PFSK-1 (cell line): ENCODE measurements at regions not wholly inside any gene's neighbourhood (a gene's known extent, or its start where the extent isn't known, plus 50 kb on each side); places are given as distances from the start of the nearest gene placed in this dataset.

ENCODE experiments used
- FOXP2 ChIP-seq: optimal IDR thresholded peaks from 2 replicates; pipeline ENCODE3; 2011; ENCODE audit warnings: borderline replicate concordance, control low read depth, inconsistent platforms; ENCODE audit not compliant: insufficient read depth; ENCODE audit errors: extremely low read length, extremely low read depth
- POLR2AphosphoS5 ChIP-seq: IDR thresholded peaks from 2 replicates; pipeline ENCODE4 v1.6.1; 2012; ENCODE audit warnings: low read depth, mild to moderate bottlenecking, control low read depth, low read length, moderate library complexity
- SIN3A ChIP-seq: IDR thresholded peaks from 2 replicates; pipeline ENCODE4 v1.6.1; 2012; ENCODE audit warnings: mild to moderate bottlenecking, low read length, moderate library complexity, borderline replicate concordance; ENCODE audit not compliant: insufficient read depth
- TAF1 ChIP-seq: IDR thresholded peaks from 2 replicates; pipeline ENCODE4 v1.6.1; 2012; ENCODE audit warnings: low read length, control low read depth, borderline replicate concordance; ENCODE audit not compliant: insufficient read depth
- TF ChIP-seq, protein P1 (sequence below), 2 experiments: IDR thresholded peaks; 2 replicates each; pipeline versions ENCODE4 v1.6.1 to v1.8.0; 2011 to 2012; ENCODE audit warnings: low read depth in 2 of 2, low read length in 2 of 2, control low read depth in 1 of 2, inconsistent platforms in 1 of 2, mild to moderate bottlenecking in 1 of 2, moderate library complexity in 1 of 2; ENCODE audit not compliant: insufficient read depth in 1 of 2

DNA sequence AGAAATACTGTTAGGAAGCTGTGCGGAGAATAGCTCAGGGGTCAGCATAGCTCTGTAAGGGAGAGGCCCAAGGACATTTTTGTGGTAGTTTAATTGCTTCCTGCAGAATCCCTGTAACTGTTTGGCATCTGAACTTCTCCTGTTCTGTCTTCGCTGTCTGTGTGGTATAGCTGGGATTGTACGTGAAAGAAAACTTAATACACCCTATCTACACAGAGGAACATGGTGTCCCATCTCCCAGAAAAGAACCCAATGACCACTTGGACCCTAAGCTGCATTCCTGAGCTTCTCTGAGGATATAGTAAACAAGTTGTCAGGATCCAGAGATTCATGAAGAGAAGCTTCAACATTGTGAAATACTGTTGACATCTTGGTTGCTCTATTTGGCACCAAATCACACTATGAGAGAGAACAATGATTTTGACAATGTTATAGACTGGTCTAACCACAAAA, 81.3 kb downstream of the CDC42EP3 start:
- TF ChIP-seq SIN3A (no peak), TAF1 (no peak), FOXP2 (no peak), POLR2AphosphoS5 (no peak)
- TF ChIP-seq, protein P1, sequence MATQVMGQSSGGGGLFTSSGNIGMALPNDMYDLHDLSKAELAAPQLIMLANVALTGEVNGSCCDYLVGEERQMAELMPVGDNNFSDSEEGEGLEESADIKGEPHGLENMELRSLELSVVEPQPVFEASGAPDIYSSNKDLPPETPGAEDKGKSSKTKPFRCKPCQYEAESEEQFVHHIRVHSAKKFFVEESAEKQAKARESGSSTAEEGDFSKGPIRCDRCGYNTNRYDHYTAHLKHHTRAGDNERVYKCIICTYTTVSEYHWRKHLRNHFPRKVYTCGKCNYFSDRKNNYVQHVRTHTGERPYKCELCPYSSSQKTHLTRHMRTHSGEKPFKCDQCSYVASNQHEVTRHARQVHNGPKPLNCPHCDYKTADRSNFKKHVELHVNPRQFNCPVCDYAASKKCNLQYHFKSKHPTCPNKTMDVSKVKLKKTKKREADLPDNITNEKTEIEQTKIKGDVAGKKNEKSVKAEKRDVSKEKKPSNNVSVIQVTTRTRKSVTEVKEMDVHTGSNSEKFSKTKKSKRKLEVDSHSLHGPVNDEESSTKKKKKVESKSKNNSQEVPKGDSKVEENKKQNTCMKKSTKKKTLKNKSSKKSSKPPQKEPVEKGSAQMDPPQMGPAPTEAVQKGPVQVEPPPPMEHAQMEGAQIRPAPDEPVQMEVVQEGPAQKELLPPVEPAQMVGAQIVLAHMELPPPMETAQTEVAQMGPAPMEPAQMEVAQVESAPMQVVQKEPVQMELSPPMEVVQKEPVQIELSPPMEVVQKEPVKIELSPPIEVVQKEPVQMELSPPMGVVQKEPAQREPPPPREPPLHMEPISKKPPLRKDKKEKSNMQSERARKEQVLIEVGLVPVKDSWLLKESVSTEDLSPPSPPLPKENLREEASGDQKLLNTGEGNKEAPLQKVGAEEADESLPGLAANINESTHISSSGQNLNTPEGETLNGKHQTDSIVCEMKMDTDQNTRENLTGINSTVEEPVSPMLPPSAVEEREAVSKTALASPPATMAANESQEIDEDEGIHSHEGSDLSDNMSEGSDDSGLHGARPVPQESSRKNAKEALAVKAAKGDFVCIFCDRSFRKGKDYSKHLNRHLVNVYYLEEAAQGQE (IDR thresholded peaks at IDR 0.05; ENCODE audit: insufficient read depth in 1 of 2, low read depth in 2 of 2, low read length in 2 of 2), result no peak
